NCI-H82 treated with DMSO at 0.1 percent for 48 hours (cell line): ENCODE measurements at regions not wholly inside any gene's neighbourhood (a gene's known extent, or its start where the extent isn't known, plus 50 kb on each side); places are given as distances from the start of the nearest gene placed in this dataset.
A peak's percentile ranks its signal among the peaks of the same experiment; 100 is the strongest.

ENCODE experiments used
- DNase-seq: peaks from one replicate; lab custom pipeline; 2025; ENCODE audit not compliant: unreplicated experiment; lab: John Stamatoyannopoulos, UW

DNA sequence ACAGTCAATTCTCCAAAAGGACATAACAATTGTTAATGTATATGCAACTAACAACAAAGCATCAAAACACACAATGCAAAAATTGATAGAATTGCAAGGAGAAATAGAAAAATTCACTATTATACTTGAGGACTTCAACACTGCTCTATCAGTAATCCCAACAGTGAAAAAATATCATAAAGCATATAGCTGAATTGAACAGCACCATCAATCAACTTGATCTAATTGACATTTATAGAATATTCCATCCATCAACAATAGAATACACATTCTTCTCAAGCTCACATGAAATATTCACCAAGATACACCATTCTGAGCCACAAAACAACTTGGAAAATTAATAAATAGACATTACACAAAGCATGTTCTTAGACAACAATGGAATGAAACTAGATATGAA, 60.1 kb upstream of the ASXL3 start:
- DNase-seq: no peak

- DNase-seq: no peak
Measured at GRCh38 chr18:33513027-33513426, 65.0 kb upstream of the ASXL3 start.

GRCh38 chr18:33507019-33507418, 66.5 kb upstream of the CCDC178 start:
- no peak for DNase-seq

DNA sequence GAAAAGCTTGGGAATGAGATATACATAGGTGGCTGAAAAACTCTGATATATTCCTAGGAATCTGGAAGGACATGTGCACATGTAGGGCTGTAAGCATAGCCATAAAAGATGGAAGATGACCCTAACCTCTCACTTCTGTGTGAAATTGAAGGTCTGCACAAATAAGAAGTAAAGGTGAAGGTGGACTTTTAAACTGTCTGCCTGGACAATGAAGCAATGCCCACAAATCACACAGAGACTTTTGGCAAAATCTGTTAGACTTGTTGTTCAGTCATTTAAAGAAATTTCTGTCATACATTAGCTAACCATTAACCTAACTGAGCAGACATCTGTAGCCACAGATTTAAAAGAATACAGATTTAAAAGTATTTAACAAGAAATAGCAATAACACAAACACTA, 65.3 kb upstream of the CCDC178 start:
- no peak for DNase-seq

DNA sequence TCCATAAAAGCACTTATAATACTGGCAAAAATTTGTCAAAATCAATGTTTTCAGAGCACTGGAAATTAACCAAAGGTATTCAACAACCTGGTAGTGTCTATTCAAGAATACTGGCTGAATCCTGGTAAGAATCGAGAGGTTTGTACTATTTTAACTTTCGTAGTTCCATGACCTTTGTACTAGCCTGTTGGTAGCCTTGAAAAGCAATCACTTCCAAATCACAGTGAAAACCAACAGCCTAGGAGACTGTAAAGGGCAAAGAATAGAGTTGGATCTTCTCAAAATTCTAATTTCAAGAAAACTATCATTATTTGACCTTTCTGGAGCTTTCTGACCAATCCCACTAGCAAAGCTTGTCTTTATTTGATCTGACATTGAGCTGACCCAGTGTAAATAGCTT, 64.8 kb upstream of the CCDC178 start:
- no peak for DNase-seq

DNA sequence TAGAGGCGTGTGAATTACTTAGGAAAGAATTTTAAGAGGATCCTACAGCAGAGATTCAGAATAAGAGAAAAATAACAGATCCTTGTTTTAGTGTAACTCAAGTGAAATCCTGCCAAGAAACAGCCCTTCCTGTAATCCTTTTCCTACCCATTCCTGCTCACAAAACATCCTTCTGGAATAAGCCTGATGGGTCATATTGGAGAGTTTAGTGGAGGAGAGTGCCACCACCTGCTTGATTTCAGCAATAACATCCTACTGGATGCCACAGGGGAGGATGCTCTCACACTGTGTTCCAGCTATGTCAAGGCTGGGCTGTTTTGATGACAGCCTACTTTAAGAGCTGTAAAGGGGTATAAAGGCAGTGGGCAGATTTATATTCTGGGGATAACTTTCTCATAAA, 54.8 kb upstream of the CCDC178 start:
- peak; percentile 60 for DNase-seq
